Tibial nerve (tissue), 4 donors: ENCODE measurements at regions not wholly inside any gene's neighbourhood (a gene's known extent, or its start where the extent isn't known, plus 50 kb on each side); places are given as distances from the start of the nearest gene placed in this dataset.
"Not testable (repeated sequence)": the region's sequence is repeated elsewhere in the genome, so short reads cannot be mapped to it uniquely, and the experiment has no call there.

Experiments used
- DNase-seq, 2 donors: peaks; one replicate each; pipeline ENCODE4 v3.0.0-alpha.2; 2019; ENCODE audit warnings: low spot score in 2 of 2
- H3K27ac ChIP-seq, 4 donors: fragments of 200-600 bp; sonication (generic) in 3 of 4; one replicate each; pipeline ENCODE4 v1.5.1; 2017 to 2019; ENCODE audit warnings: mild to moderate bottlenecking in 1 of 4
- H3K27me3 ChIP-seq, 2 donors: fragments of 200-600 bp; sonication (generic) in 1 of 2; one replicate each; pipeline versions ENCODE4 v1.5.1 to v1.6.0; 2017 to 2019
- H3K36me3 ChIP-seq, 3 donors: fragments of 200-600 bp; sonication (generic); one replicate each; pipeline ENCODE4 v1.5.1; 2018 to 2019
- H3K4me1 ChIP-seq, 4 donors: fragments of 200-600 bp; sonication (generic) in 3 of 4; one replicate each; pipeline ENCODE4 v1.5.1; 2017 to 2019
- H3K4me3 ChIP-seq, 4 donors: fragments of 200-600 bp; sonication (generic) in 3 of 4; one replicate each; pipeline ENCODE4 v1.5.1; 2017 to 2019; ENCODE audit warnings: mild to moderate bottlenecking in 1 of 4, moderate library complexity in 1 of 4
- H3K9me3 ChIP-seq, 4 donors: fragments of 200-600 bp; sonication (generic) in 3 of 4; one replicate each; pipeline ENCODE4 v1.5.1; 2017 to 2019
- CTCF ChIP-seq, 5 experiments: fragments of 200-600 bp in 3 of 5; fragments of 450-650 bp in 2 of 5; sonication (generic) in 3 of 5; IDR thresholded peaks; one replicate each; pipeline ENCODE4 v1.5.1; 2016 to 2019; ENCODE audit warnings: antibody characterized with exemption in 5 of 5, mild to moderate bottlenecking in 3 of 5, moderate library complexity in 2 of 5
- EP300 ChIP-seq, 2 donors: sonication (generic); formaldehyde crosslinking; IDR thresholded peaks; one replicate each; pipeline ENCODE4 v1.6.1; 2017; ENCODE audit warnings: antibody characterized with exemption in 2 of 2, mild to moderate bottlenecking in 1 of 2
- POLR2A ChIP-seq, 2 donors: fragments of 450-650 bp; IDR thresholded peaks; one replicate each; pipeline ENCODE4 v1.6.1; 2017; ENCODE audit warnings: antibody characterized with exemption in 2 of 2, mild to moderate bottlenecking in 2 of 2, moderate library complexity in 2 of 2
- WGBS, 2 donors: methylation state at CpG; one replicate each; pipeline ENCODE4 v1.1.5; 2018; 5-methylcytosine and 5-hydroxymethylcytosine counted together

- TF ChIP-seq CTCF (IDR thresholded peaks at IDR 0.05) (no peak), POLR2A (IDR thresholded peaks at IDR 0.05) (no peak), EP300 (IDR thresholded peaks at IDR 0.05) (no peak)
- DNase-seq, result no peak
- H3K4me1 ChIP-seq, result no peaks in the 10 kb centered on the region
Measured at GRCh38 chr19:28359431-28360414, 853.2 kb downstream of the UQCRFS1 start.

GRCh38 chr19:28358633-28359032 lies 854.3 kb downstream of the UQCRFS1 start:
- Histone ChIP-seq H3K36me3 (no peaks in the 10 kb centered on the region), H3K4me1 (no peaks in the 10 kb centered on the region), H3K27me3 (no peaks in the 10 kb centered on the region), H3K27ac (no peak overlapping the region), H3K9me3 (no peaks in the 10 kb centered on the region), H3K4me3 (no peak overlapping the region)
- no peak for DNase-seq
- 38 to 47% methylated on average over 2 of the region's 2 CpGs for WGBS, 2 donors
- TF ChIP-seq POLR2A (IDR thresholded peaks at IDR 0.05), result no peak
- TF ChIP-seq EP300 (IDR thresholded peaks at IDR 0.05), result no peak
- no peak for TF ChIP-seq CTCF (IDR thresholded peaks at IDR 0.05)

More at GRCh38 chr19:28359431-28360414, 853.2 kb downstream of the UQCRFS1 start:
- WGBS, 2 donors, result 40 to 51% methylated on average over 2 of the region's 2 CpGs
- Histone ChIP-seq H3K36me3 (no peaks in the 10 kb centered on the region), H3K9me3 (no peaks in the 10 kb centered on the region), H3K27me3 (no peaks in the 10 kb centered on the region), H3K4me3 (no peak overlapping the region), H3K27ac (no peak overlapping the region)

GRCh38 chr19:28351761-28352160 lies 861.2 kb downstream of the UQCRFS1 start:
- no peak overlapping the region for H3K4me3 ChIP-seq
- 59 to 84% methylated on average over 3 of the region's 3 CpGs for WGBS, 2 donors
- peaks cover 0 to 22% (median 0%) of the 10 kb centered on the region in 4 donors for H3K9me3 ChIP-seq
- H3K4me1 ChIP-seq, result no peaks in the 10 kb centered on the region
- TF ChIP-seq CTCF (IDR thresholded peaks at IDR 0.05) (no peak), POLR2A (IDR thresholded peaks at IDR 0.05) (no peak), EP300 (IDR thresholded peaks at IDR 0.05) (no peak)
- no peaks in the 10 kb centered on the region for H3K36me3 ChIP-seq
- no peak overlapping the region for H3K27ac ChIP-seq
- no peak for DNase-seq
- no peaks in the 10 kb centered on the region for H3K27me3 ChIP-seq

GRCh38 chr19:28351321-28351720 lies 861.6 kb downstream of the UQCRFS1 start:
- H3K27ac ChIP-seq, H3K4me1 ChIP-seq, H3K36me3 ChIP-seq, H3K4me3 ChIP-seq, DNase-seq, H3K27me3 ChIP-seq: not testable (repeated sequence)
- WGBS, 2 donors, result 83 to 91% methylated on average over 6 of the region's 6 CpGs
- peaks cover 0 to 22% (median 0%) of the 10 kb centered on the region in 4 donors for H3K9me3 ChIP-seq

- no peaks in the 10 kb centered on the region for H3K4me1 ChIP-seq
- H3K27me3 ChIP-seq, result no peaks in the 10 kb centered on the region
- H3K36me3 ChIP-seq, result no peaks in the 10 kb centered on the region
- no peak overlapping the region for H3K27ac ChIP-seq
- H3K4me3 ChIP-seq, result no peak overlapping the region
- WGBS, 2 donors, result 71 to 76% methylated on average over 5 of the region's 5 CpGs
- DNase-seq, result no peak
- no peak for TF ChIP-seq POLR2A (IDR thresholded peaks at IDR 0.05)
- no peak for TF ChIP-seq EP300 (IDR thresholded peaks at IDR 0.05)
- no peak for TF ChIP-seq CTCF (IDR thresholded peaks at IDR 0.05)
- H3K9me3 ChIP-seq, result peaks cover 0 to 22% (median 0%) of the 10 kb centered on the region in 4 donors
Measured at GRCh38 chr19:28350673-28351072, 862.3 kb downstream of the UQCRFS1 start.
